Neural cell (in vitro differentiated cells): ENCODE measurements at regions not wholly inside any gene's neighbourhood (a gene's known extent, or its start where the extent isn't known, plus 50 kb on each side); places are given as distances from the start of the nearest gene placed in this dataset.

Experiments
- H2AFZ ChIP-seq: fragments of 200-600, 300-800 bp; sonication (generic), shearing (Covaris generic); 2 replicates; pipeline ENCODE4 v1.6.0; 2014; ENCODE audit warnings: low read depth, mild to moderate bottlenecking, antibody characterized with exemption, low read length, moderate library complexity
- H3F3A ChIP-seq: fragments of 200-600 bp; shearing (Covaris generic); 2 replicates; pipeline ENCODE4 v1.6.1; 2016; ENCODE audit warnings: mild to moderate bottlenecking, moderate library complexity, mixed read lengths, antibody characterized with exemption, low read length; ENCODE audit not compliant: insufficient read depth, poor library complexity, severe bottlenecking
- H3K27ac ChIP-seq: fragments of 200-600, 300-800 bp; sonication (generic), shearing (Covaris generic); 2 replicates; pipeline ENCODE4 v1.5.1; 2014; ENCODE audit warnings: mild to moderate bottlenecking, low read length, moderate library complexity
- H3K27me3 ChIP-seq: fragments of 300-800, 200-600 bp; sonication (generic), shearing (Covaris generic); 2 replicates; pipeline ENCODE4 v1.6.0; 2014; ENCODE audit warnings: mild to moderate bottlenecking, low read depth, low read length, moderate library complexity; ENCODE audit not compliant: insufficient read depth
- H3K36me3 ChIP-seq: fragments of 300-800, 200-600 bp; sonication (generic), shearing (Covaris generic); 2 replicates; pipeline ENCODE4 v1.5.1; 2014; ENCODE audit warnings: mild to moderate bottlenecking, antibody characterized with exemption, low read length, moderate library complexity; ENCODE audit not compliant: insufficient read depth
- H3K4me2 ChIP-seq: fragments of 300-800, 200-600 bp; sonication (generic), shearing (Covaris generic); 2 replicates; pipeline ENCODE4 v1.6.0; 2014; ENCODE audit warnings: mild to moderate bottlenecking, low read length
- H3K4me3 ChIP-seq: fragments of 300-800, 200-600 bp; sonication (generic), shearing (Covaris generic); 2 replicates; pipeline ENCODE4 v1.5.1; 2014; ENCODE audit warnings: mild to moderate bottlenecking, low read length, moderate library complexity
- H3K79me2 ChIP-seq: fragments of 200-600 bp; shearing (Covaris generic); replicated peaks from 2 replicates; pipeline ENCODE4 v1.6.0; 2014; ENCODE audit warnings: mild to moderate bottlenecking, low read length, moderate library complexity; ENCODE audit not compliant: insufficient read depth
- H3K9ac ChIP-seq: fragments of 300-800, 200-600 bp; sonication (generic), shearing (Covaris generic); 2 replicates; pipeline ENCODE4 v1.6.1; 2016; ENCODE audit warnings: mild to moderate bottlenecking, low read length, mixed read lengths
- H3K9me2 ChIP-seq: fragments of 200-600 bp; shearing (Covaris generic); 2 replicates; pipeline ENCODE4 v1.6.1; 2016; ENCODE audit warnings: mild to moderate bottlenecking, low read length, mixed read lengths; ENCODE audit not compliant: insufficient read depth
- H3K9me3 ChIP-seq: fragments of 200-600, 300-800 bp; sonication (generic), shearing (Covaris generic); 2 replicates; pipeline ENCODE4 v1.6.1; 2016; ENCODE audit warnings: mild to moderate bottlenecking, mixed run types, low read length, moderate library complexity, mixed read lengths
- H4K20me1 ChIP-seq: fragments of 200-600 bp; shearing (Covaris generic); 2 replicates; pipeline ENCODE4 v1.6.1; 2016; ENCODE audit warnings: mild to moderate bottlenecking, mixed run types; ENCODE audit not compliant: insufficient read depth
- CTCF ChIP-seq: fragments of 450-650 bp; IDR thresholded peaks from 2 replicates; pipeline ENCODE4 v1.5.1; 2014; ENCODE audit warnings: antibody characterized with exemption, mild to moderate bottlenecking, moderate library complexity; ENCODE audit not compliant: poor library complexity, severe bottlenecking
- EP300 ChIP-seq: fragments of 450-650 bp; conservative IDR thresholded peaks from 2 replicates; pipeline ENCODE4 v1.6.1; 2014; ENCODE audit warnings: antibody characterized with exemption, mild to moderate bottlenecking, moderate library complexity; ENCODE audit not compliant: poor library complexity, severe bottlenecking
- EZH2 ChIP-seq: fragments of 200-600, 300-800 bp; shearing (Covaris generic), sonication (generic); IDR thresholded peaks from 2 replicates; pipeline ENCODE4 v1.6.1; 2014; ENCODE audit warnings: antibody characterized with exemption, low read length, borderline replicate concordance, mild to moderate bottlenecking; ENCODE audit not compliant: insufficient read depth, poor library complexity, severe bottlenecking
- MXI1 ChIP-seq: fragments of 450-650 bp; conservative IDR thresholded peaks from 2 replicates; pipeline ENCODE4 v1.6.1; 2014; ENCODE audit warnings: antibody characterized with exemption, mild to moderate bottlenecking; ENCODE audit not compliant: poor library complexity, severe bottlenecking
- POLR2AphosphoS5 ChIP-seq: IDR thresholded peaks from 2 replicates; pipeline ENCODE4 v1.6.1; 2012
- RAD21 ChIP-seq: fragments of 450-650 bp; conservative IDR thresholded peaks from 2 replicates; pipeline ENCODE4 v1.6.1; 2014; ENCODE audit warnings: antibody characterized with exemption, mild to moderate bottlenecking, moderate library complexity
- REST ChIP-seq: IDR thresholded peaks from 2 replicates; pipeline ENCODE4 v1.6.1; 2012; ENCODE audit warnings: borderline replicate concordance
- SMC3 ChIP-seq: fragments of 450-650 bp; conservative IDR thresholded peaks from 2 replicates; pipeline ENCODE4 v1.6.1; 2014; ENCODE audit warnings: antibody characterized with exemption, mild to moderate bottlenecking, moderate library complexity; ENCODE audit not compliant: poor library complexity
- TAF1 ChIP-seq: IDR thresholded peaks from 2 replicates; pipeline ENCODE4 v1.6.1; 2012; ENCODE audit warnings: low read depth

- Histone ChIP-seq H3K27ac (no peak overlapping the region), H3K9me3 (no peaks in the 10 kb centered on the region), H3K79me2 (no peaks in the 10 kb centered on the region), H2AFZ (no peak overlapping the region), H4K20me1 (no peaks in the 10 kb centered on the region), H3K36me3 (no peaks in the 10 kb centered on the region), H3K27me3 (no peaks in the 10 kb centered on the region), H3F3A (no peaks in the 10 kb centered on the region), H3K9ac (no peak overlapping the region), H3K4me3 (no peak overlapping the region), H3K9me2 (no peaks in the 10 kb centered on the region), H3K4me2 (no peak overlapping the region)
- no peak for TF ChIP-seq REST
- no peak for TF ChIP-seq EZH2
- no peak for TF ChIP-seq MXI1
- no peak for TF ChIP-seq TAF1
- no peak for TF ChIP-seq RAD21
- no peak for TF ChIP-seq SMC3
- TF ChIP-seq POLR2AphosphoS5, result no peak
- TF ChIP-seq CTCF, result no peak
- no peak for TF ChIP-seq EP300
Observed at GRCh38 chr21:38953516-38953915, 147.8 kb downstream of the ETS2 start.

GRCh38 chr21:38952890-38953289 is 147.2 kb downstream of the ETS2 start:
- no peaks in the 10 kb centered on the region for H3F3A ChIP-seq
- H2AFZ ChIP-seq, result no peak overlapping the region
- H3K4me3 ChIP-seq, result no peak overlapping the region
- no peaks in the 10 kb centered on the region for H3K27me3 ChIP-seq
- no peaks in the 10 kb centered on the region for H3K9me2 ChIP-seq
- TF ChIP-seq SMC3, result no peak
- TF ChIP-seq EZH2, result no peak
- H3K4me2 ChIP-seq, result no peak overlapping the region
- no peak overlapping the region for H3K9ac ChIP-seq
- H4K20me1 ChIP-seq, result no peaks in the 10 kb centered on the region
- H3K36me3 ChIP-seq, result no peaks in the 10 kb centered on the region
- H3K79me2 ChIP-seq, result no peaks in the 10 kb centered on the region
- H3K9me3 ChIP-seq, result no peaks in the 10 kb centered on the region
- H3K27ac ChIP-seq, result no peak overlapping the region
